ENCODE measurements at regions not wholly inside any gene's neighbourhood (a gene's known extent, or its start where the extent isn't known, plus 50 kb on each side); places are given as distances from the start of the nearest gene placed in this dataset.

GRCh38 chr5:169424279-169424655 is 123.3 kb upstream of the SLIT3 start (continued):
- TF ChIP-seq, protein P1, sequence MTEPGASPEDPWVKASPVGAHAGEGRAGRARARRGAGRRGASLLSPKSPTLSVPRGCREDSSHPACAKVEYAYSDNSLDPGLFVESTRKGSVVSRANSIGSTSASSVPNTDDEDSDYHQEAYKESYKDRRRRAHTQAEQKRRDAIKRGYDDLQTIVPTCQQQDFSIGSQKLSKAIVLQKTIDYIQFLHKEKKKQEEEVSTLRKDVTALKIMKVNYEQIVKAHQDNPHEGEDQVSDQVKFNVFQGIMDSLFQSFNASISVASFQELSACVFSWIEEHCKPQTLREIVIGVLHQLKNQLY (CRISPR knock-in tag; IDR thresholded peaks at IDR 0.05): no peak

- no peak for ATAC-seq
- ChIA-PET POLR2A (no interaction called here), CTCF (no interaction called here)
Measured at GRCh38 chr5:169423580-169424278, 122.8 kb upstream of the SLIT3 start.

More at GRCh38 chr5:169423580-169424278, 122.8 kb upstream of the SLIT3 start:
- TF ChIP-seq NR1H2 (CRISPR knock-in tag; IDR thresholded peaks at IDR 0.05) (no peak), ZNF138 (CRISPR knock-in tag; conservative IDR thresholded peaks at IDR 0.05) (no peak), TEAD1 (CRISPR knock-in tag; IDR thresholded peaks at IDR 0.05) (no peak), EMX1 (CRISPR knock-in tag; IDR thresholded peaks at IDR 0.05) (no peak), ZNF512 (CRISPR knock-in tag; IDR thresholded peaks at IDR 0.05; ENCODE audit: borderline replicate concordance) (no peak), MYBL2 (CRISPR knock-in tag; IDR thresholded peaks at IDR 0.05) (no peak), NR2C2 (CRISPR knock-in tag; IDR thresholded peaks at IDR 0.05) (no peak), ETV6 (CRISPR knock-in tag; IDR thresholded peaks at IDR 0.05) (no peak), ESRRA (CRISPR knock-in tag; IDR thresholded peaks at IDR 0.05; ENCODE audit: borderline replicate concordance) (no peak), NFE2L1 (CRISPR knock-in tag; IDR thresholded peaks at IDR 0.05) (no peak), TEAD4 (CRISPR knock-in tag; IDR thresholded peaks at IDR 0.05) (no peak), ATF3 (CRISPR knock-in tag; conservative IDR thresholded peaks at IDR 0.05) (no peak), OVOL2 (CRISPR knock-in tag; IDR thresholded peaks at IDR 0.05; ENCODE audit: borderline replicate concordance) (no peak), ZNF121 (CRISPR knock-in tag; IDR thresholded peaks at IDR 0.05) (no peak), GRHL2 (CRISPR knock-in tag; IDR thresholded peaks at IDR 0.05; ENCODE audit: insufficient replicate concordance, severe bottlenecking) (no peak), ZNF671 (CRISPR knock-in tag; IDR thresholded peaks at IDR 0.05) (no peak)
- TF ChIP-seq, protein P2, sequence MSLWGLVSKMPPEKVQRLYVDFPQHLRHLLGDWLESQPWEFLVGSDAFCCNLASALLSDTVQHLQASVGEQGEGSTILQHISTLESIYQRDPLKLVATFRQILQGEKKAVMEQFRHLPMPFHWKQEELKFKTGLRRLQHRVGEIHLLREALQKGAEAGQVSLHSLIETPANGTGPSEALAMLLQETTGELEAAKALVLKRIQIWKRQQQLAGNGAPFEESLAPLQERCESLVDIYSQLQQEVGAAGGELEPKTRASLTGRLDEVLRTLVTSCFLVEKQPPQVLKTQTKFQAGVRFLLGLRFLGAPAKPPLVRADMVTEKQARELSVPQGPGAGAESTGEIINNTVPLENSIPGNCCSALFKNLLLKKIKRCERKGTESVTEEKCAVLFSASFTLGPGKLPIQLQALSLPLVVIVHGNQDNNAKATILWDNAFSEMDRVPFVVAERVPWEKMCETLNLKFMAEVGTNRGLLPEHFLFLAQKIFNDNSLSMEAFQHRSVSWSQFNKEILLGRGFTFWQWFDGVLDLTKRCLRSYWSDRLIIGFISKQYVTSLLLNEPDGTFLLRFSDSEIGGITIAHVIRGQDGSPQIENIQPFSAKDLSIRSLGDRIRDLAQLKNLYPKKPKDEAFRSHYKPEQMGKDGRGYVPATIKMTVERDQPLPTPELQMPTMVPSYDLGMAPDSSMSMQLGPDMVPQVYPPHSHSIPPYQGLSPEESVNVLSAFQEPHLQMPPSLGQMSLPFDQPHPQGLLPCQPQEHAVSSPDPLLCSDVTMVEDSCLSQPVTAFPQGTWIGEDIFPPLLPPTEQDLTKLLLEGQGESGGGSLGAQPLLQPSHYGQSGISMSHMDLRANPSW (CRISPR knock-in tag; conservative IDR thresholded peaks at IDR 0.05; ENCODE audit: low read depth): no peak
- TF ChIP-seq, protein P3, sequence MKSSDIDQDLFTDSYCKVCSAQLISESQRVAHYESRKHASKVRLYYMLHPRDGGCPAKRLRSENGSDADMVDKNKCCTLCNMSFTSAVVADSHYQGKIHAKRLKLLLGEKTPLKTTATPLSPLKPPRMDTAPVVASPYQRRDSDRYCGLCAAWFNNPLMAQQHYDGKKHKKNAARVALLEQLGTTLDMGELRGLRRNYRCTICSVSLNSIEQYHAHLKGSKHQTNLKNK (CRISPR knock-in tag; IDR thresholded peaks at IDR 0.05): no peak
- TF ChIP-seq, protein P4, sequence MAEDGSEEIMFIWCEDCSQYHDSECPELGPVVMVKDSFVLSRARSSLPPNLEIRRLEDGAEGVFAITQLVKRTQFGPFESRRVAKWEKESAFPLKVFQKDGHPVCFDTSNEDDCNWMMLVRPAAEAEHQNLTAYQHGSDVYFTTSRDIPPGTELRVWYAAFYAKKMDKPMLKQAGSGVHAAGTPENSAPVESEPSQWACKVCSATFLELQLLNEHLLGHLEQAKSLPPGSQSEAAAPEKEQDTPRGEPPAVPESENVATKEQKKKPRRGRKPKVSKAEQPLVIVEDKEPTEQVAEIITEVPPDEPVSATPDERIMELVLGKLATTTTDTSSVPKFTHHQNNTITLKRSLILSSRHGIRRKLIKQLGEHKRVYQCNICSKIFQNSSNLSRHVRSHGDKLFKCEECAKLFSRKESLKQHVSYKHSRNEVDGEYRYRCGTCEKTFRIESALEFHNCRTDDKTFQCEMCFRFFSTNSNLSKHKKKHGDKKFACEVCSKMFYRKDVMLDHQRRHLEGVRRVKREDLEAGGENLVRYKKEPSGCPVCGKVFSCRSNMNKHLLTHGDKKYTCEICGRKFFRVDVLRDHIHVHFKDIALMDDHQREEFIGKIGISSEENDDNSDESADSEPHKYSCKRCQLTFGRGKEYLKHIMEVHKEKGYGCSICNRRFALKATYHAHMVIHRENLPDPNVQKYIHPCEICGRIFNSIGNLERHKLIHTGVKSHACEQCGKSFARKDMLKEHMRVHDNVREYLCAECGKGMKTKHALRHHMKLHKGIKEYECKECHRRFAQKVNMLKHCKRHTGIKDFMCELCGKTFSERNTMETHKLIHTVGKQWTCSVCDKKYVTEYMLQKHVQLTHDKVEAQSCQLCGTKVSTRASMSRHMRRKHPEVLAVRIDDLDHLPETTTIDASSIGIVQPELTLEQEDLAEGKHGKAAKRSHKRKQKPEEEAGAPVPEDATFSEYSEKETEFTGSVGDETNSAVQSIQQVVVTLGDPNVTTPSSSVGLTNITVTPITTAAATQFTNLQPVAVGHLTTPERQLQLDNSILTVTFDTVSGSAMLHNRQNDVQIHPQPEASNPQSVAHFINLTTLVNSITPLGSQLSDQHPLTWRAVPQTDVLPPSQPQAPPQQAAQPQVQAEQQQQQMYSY (CRISPR knock-in tag; IDR thresholded peaks at IDR 0.05): no peak
- TF ChIP-seq, protein P5, sequence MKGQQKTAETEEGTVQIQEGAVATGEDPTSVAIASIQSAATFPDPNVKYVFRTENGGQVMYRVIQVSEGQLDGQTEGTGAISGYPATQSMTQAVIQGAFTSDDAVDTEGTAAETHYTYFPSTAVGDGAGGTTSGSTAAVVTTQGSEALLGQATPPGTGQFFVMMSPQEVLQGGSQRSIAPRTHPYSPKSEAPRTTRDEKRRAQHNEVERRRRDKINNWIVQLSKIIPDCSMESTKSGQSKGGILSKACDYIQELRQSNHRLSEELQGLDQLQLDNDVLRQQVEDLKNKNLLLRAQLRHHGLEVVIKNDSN (CRISPR knock-in tag; IDR thresholded peaks at IDR 0.05): no peak
- no peaks in the 10 kb centered on the region for H3K27me3 Mint-ChIP-seq (ENCODE audit: low read depth)
- DNase-seq (ENCODE audit: low spot score): no peak
- H3K27ac Mint-ChIP-seq: no peak overlapping the region
- no peaks in the 10 kb centered on the region for H3K9me3 Mint-ChIP-seq
- H3K4me1 Mint-ChIP-seq: peaks cover 30% of the 10 kb centered on the region
- H3K4me3 Mint-ChIP-seq: no peak overlapping the region
- H3K36me3 Mint-ChIP-seq: no peaks in the 10 kb centered on the region

All from WTC11 (cell line).